K562 (cell line): ENCODE measurements at regions not wholly inside any gene's neighbourhood (a gene's known extent, or its start where the extent isn't known, plus 50 kb on each side); places are given as distances from the start of the nearest gene placed in this dataset.

Source experiments
- ATAC-seq: fragments of 200-7000 bp; cut with Tn5 transposase; 3 replicates; pipeline ENCODE4 v1.9.1; 2020; ENCODE audit warnings: moderate library complexity
- BruUV-seq: library from RNA; stranded (reverse); fragments of 400-500 nt; replicated peaks from 2 replicates; lab custom pipeline; 2021; lab: Mats Ljungman, UMichigan
- CTCF ChIA-PET: fragments of 300-600 bp; formaldehyde crosslinking; extraction: SDS; loops from one replicate; lab custom pipeline; 2021; ENCODE audit warnings: low intra/inter-chr PET ratio; lab: Yijun Ruan, JAX
- POLR2A ChIA-PET: fragments of 300-600, 350-650 bp; sonication (Branson Sonifier 250); formaldehyde crosslinking; extraction: SDS; loops from one replicate; lab custom pipeline; 2021; ENCODE audit warnings: antibody characterized with exemption, inconsistent platforms; lab: Yijun Ruan, JAX
- DNase-seq, 4 experiments: peaks; one replicate each; pipeline versions ENCODE4 v3.0.0 to v3.0.0-alpha.2; 2011 to 2018; ENCODE audit warnings: low spot score in 3 of 4, mixed read lengths in 3 of 4; ENCODE audit errors: extremely low read depth in 1 of 4
- FAIRE-seq: peaks from 2 replicates; lab custom pipeline; 2011; peaks lifted over from hg19 to GRCh38; lab: Jason Lieb, UNC
- H2AFZ ChIP-seq: 2 replicates; pipeline ENCODE4 v1.6.0; 2011; ENCODE audit warnings: low read depth, low read length, control low read depth, inconsistent platforms
- H3K27ac ChIP-seq: fragments of 200-600 bp; 3 replicates; pipeline ENCODE4 v1.8.0; 2011; ENCODE audit warnings: low read depth, mild to moderate bottlenecking, control low read depth, inconsistent platforms, low read length, moderate library complexity, mixed read lengths; ENCODE audit errors: extremely low read depth
- H3K27me3 ChIP-seq, 2 experiments: fragments of 300-600 bp in 1 of 2; 2 replicates in 1 of 2; 3 replicates in 1 of 2; pipeline versions ENCODE4 v1.6.0 to v1.8.0; 2011; ENCODE audit warnings: inconsistent platforms in 2 of 2, low read length in 2 of 2, mild to moderate bottlenecking in 1 of 2, mixed read lengths in 1 of 2, moderate library complexity in 1 of 2; ENCODE audit not compliant: control insufficient read depth in 2 of 2, insufficient read depth in 2 of 2
- H3K36me3 ChIP-seq: fragments of 300-600 bp; 3 replicates; pipeline ENCODE4 v1.8.0; 2011; ENCODE audit warnings: mild to moderate bottlenecking, low read length, inconsistent platforms; ENCODE audit not compliant: control insufficient read depth, insufficient read depth
- H3K4me1 ChIP-seq, 2 experiments: fragments of 200-600 bp in 1 of 2; replicated peaks in 1 of 2; 2 replicates in 1 of 2; 3 replicates in 1 of 2; pipeline versions ENCODE4 v1.5.1 to v1.8.0; 2011; ENCODE audit warnings: inconsistent platforms in 2 of 2, low read length in 2 of 2, mild to moderate bottlenecking in 1 of 2, mixed read lengths in 1 of 2, moderate library complexity in 1 of 2; ENCODE audit not compliant: control insufficient read depth in 2 of 2, insufficient read depth in 2 of 2
- H3K4me2 ChIP-seq: 2 replicates; pipeline ENCODE4 v1.6.1; 2011; ENCODE audit warnings: low read length, control low read depth, inconsistent platforms, mixed read lengths; ENCODE audit not compliant: insufficient read depth
- H3K4me3 ChIP-seq: fragments of 200-600 bp; sonication (generic), shearing (Covaris generic); 2 replicates; pipeline ENCODE4 v1.5.1; 2016; ENCODE audit warnings: control low read depth, inconsistent platforms
- H3K79me2 ChIP-seq: fragments of 200-600 bp; 3 replicates; pipeline ENCODE4 v1.8.0; 2011; ENCODE audit warnings: low read length, inconsistent platforms; ENCODE audit not compliant: control insufficient read depth, insufficient read depth
- H3K9ac ChIP-seq, 2 experiments: 2 replicates each; pipeline versions ENCODE4 v1.6.0 to v1.6.1; 2011; ENCODE audit warnings: low read depth in 2 of 2, low read length in 2 of 2, control low read depth in 1 of 2, inconsistent platforms in 1 of 2, mild to moderate bottlenecking in 1 of 2, mixed read lengths in 1 of 2; ENCODE audit not compliant: insufficient read depth in 1 of 2
- H3K9me1 ChIP-seq: one replicate; pipeline ENCODE4 v1.6.0; 2011; ENCODE audit warnings: inconsistent platforms, mild to moderate bottlenecking, low read length, moderate library complexity; ENCODE audit not compliant: control insufficient read depth, insufficient read depth
- H3K9me3 ChIP-seq: replicated peaks from 2 replicates; pipeline ENCODE4 v1.5.1; 2011; ENCODE audit warnings: low read depth, low read length, inconsistent platforms; ENCODE audit not compliant: control insufficient read depth, insufficient read depth
- H4K20me1 ChIP-seq: replicated peaks from 2 replicates; pipeline ENCODE4 v1.6.1; 2011; ENCODE audit warnings: low read length, inconsistent platforms, mixed read lengths; ENCODE audit not compliant: control insufficient read depth, insufficient read depth
- CREBBP ChIP-seq: IDR thresholded peaks from one replicate; pipeline ENCODE4 v1.6.1; 2012; ENCODE audit warnings: low read depth, mild to moderate bottlenecking, control low read depth, inconsistent platforms, low read length
- KAT7 ChIP-seq: sonication (generic); formaldehyde crosslinking; IDR thresholded peaks from 2 replicates; pipeline ENCODE4 v1.8.0; 2022; ENCODE audit warnings: missing genetic modification reagents, mild to moderate bottlenecking, borderline replicate concordance
- NFYB ChIP-seq: IDR thresholded peaks from 2 replicates; pipeline ENCODE4 v1.6.1; 2011; ENCODE audit warnings: mild to moderate bottlenecking, moderate library complexity; ENCODE audit not compliant: insufficient read length; ENCODE audit errors: extremely low read depth
- PHF21A ChIP-seq: fragments of 450-650 bp; IDR thresholded peaks from 2 replicates; pipeline ENCODE4 v1.6.1; 2017; ENCODE audit warnings: low read depth, borderline replicate concordance
- POLR2AphosphoS5 ChIP-seq: IDR thresholded peaks from 2 replicates; pipeline ENCODE4 v1.6.1; 2011; ENCODE audit warnings: mild to moderate bottlenecking, low read depth, low read length, moderate library complexity; ENCODE audit not compliant: control insufficient read depth, insufficient read depth
- RAD51 ChIP-seq: fragments of 450-650 bp; IDR thresholded peaks from 2 replicates; pipeline ENCODE4 v1.7.1; 2016; ENCODE audit warnings: low read depth, mild to moderate bottlenecking, borderline replicate concordance
- RFX1 ChIP-seq: fragments of 450-650 bp; IDR thresholded peaks from 2 replicates; pipeline ENCODE4 v1.6.1; 2016; ENCODE audit warnings: mild to moderate bottlenecking, moderate library complexity
- SMARCA4 ChIP-seq: fragments of 450-650 bp; IDR thresholded peaks from 2 replicates; pipeline ENCODE4 v1.6.1; 2016
- USF2 ChIP-seq: sonication (generic); formaldehyde crosslinking; IDR thresholded peaks from 2 replicates; pipeline ENCODE4 v1.5.0; 2020; ENCODE audit warnings: missing genetic modification reagents
- ZNF583 ChIP-seq: fragments of 250-450 bp; sonication (Bioruptor Pico); IDR thresholded peaks from 2 replicates; pipeline ENCODE4 v1.4.0; 2020
- WGBS: fragments of 100-300 bp; shearing (Covaris generic); methylation state at CpG from one replicate; pipeline ENCODE4 v1.1.6; 2016; ENCODE audit warnings: low coverage, mixed read lengths; ENCODE audit not compliant: insufficient coverage; ENCODE audit errors: missing lambda C conversion rate; 5-methylcytosine and 5-hydroxymethylcytosine counted together
- in situ Hi-C: fragments of 300-500 bp; cut with MboI; formaldehyde crosslinking; loops from 4 replicates; pipeline ENCODE4 v1.15.0; 2018; ENCODE audit warnings: inconsistent platforms, mixed read lengths
- intact Hi-C: fragments of 100-400 bp; cut with micrococcal nuclease; formaldehyde crosslinking; loops from 2 replicates; pipeline ENCODE4 v1.14.2; 2022
- TF ChIP-seq, protein P1 (sequence below): sonication (generic); formaldehyde crosslinking; IDR thresholded peaks from 2 replicates; pipeline ENCODE4 v1.9.0; 2022; ENCODE audit warnings: mild to moderate bottlenecking, missing genetic modification reagents
- TF ChIP-seq, protein P2 (sequence below): IDR thresholded peaks from 2 replicates; pipeline ENCODE4 v1.6.1; 2014; ENCODE audit warnings: antibody characterized with exemption

DNA sequence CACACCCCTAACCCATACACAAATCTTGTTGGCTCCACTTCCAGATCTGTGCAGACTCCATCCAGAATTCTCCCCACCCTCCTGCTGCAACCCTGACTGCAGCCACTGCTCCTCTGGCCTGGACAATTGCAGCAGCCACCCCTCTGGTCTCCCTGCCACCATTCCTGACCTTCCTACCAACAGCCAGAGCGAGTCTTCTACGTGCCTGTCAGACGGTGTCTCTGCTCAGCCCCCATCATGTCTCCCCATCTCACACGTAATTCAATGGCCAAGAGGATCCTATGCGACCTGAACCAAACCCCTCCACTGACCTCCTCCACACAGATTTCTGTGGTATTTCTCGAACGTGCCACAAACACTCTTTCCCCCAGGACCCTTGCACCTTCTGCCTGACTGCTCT is 103.3 kb downstream of the TPRA1 start:
- no TSS peak for BruUV-seq
- Histone ChIP-seq H3K4me1 (no peaks in the 10 kb centered on the region), H3K27me3 (peaks cover 0 to 25% of the 10 kb centered on the region in 2 experiments; a peak in 2 of 5 replicates), H4K20me1 (no peaks in the 10 kb centered on the region), H3K4me2 (no peak overlapping the region), H3K9ac (no peak overlapping the region), H3K9me3 (no peaks in the 10 kb centered on the region), H2AFZ (no peak overlapping the region), H3K79me2 (no peaks in the 10 kb centered on the region), H3K36me3 (no peaks in the 10 kb centered on the region), H3K9me1 (no peaks in the 10 kb centered on the region), H3K27ac (no peak overlapping the region), H3K4me3 (no peak overlapping the region)
- ChIA-PET CTCF (no interaction called here), POLR2A (interaction anchor here (0.6 kb wide), 1 partner anchor 8 kb away, joined by 3 read pairs; no protein-coding TSS in a partner anchor)
- no peak for ATAC-seq
- 0% methylated on average over 7 of the region's 7 CpGs for WGBS
- in situ Hi-C loops, result no loop called here
- intact Hi-C loops, result no loop called here
- DNase-seq, result no peak
- no peak for FAIRE-seq
- TF ChIP-seq RFX1, result no peak
- TF ChIP-seq SMARCA4, result no peak
- no peak for TF ChIP-seq CREBBP
- TF ChIP-seq PHF21A, result no peak
- TF ChIP-seq POLR2AphosphoS5, result no peak
- TF ChIP-seq ZNF583 (CRISPR knock-in tag), result no peak
- no peak for TF ChIP-seq KAT7

- H3K4me1 ChIP-seq, result no peaks in the 10 kb centered on the region
- in situ Hi-C loops, result no loop called here
- H3K9ac ChIP-seq, result no peak overlapping the region
- no peak overlapping the region for H3K4me2 ChIP-seq
- TF ChIP-seq, protein P1, sequence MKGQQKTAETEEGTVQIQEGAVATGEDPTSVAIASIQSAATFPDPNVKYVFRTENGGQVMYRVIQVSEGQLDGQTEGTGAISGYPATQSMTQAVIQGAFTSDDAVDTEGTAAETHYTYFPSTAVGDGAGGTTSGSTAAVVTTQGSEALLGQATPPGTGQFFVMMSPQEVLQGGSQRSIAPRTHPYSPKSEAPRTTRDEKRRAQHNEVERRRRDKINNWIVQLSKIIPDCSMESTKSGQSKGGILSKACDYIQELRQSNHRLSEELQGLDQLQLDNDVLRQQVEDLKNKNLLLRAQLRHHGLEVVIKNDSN, result peak; percentile 69
- TF ChIP-seq, protein P2, sequence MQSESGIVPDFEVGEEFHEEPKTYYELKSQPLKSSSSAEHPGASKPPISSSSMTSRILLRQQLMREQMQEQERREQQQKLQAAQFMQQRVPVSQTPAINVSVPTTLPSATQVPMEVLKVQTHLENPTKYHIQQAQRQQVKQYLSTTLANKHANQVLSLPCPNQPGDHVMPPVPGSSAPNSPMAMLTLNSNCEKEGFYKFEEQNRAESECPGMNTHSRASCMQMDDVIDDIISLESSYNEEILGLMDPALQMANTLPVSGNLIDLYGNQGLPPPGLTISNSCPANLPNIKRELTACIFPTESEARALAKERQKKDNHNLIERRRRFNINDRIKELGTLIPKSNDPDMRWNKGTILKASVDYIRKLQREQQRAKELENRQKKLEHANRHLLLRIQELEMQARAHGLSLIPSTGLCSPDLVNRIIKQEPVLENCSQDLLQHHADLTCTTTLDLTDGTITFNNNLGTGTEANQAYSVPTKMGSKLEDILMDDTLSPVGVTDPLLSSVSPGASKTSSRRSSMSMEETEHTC, result no peak
- TF ChIP-seq USF2, result peak; percentile 81
- peak; percentile 66 for TF ChIP-seq NFYB
- peak; percentile 63; the same call in 1 of the 2 replicates for TF ChIP-seq RAD51
- POLR2A ChIA-PET, result no interaction called here
- ATAC-seq (no peak), DNase-seq (peak in 3 of 4 experiments; percentile 16 to 37 (median 34)), FAIRE-seq (no peak)
- 2% methylated on average over 8 of the region's 10 CpGs for WGBS
- no peaks in the 10 kb centered on the region for H3K79me2 ChIP-seq
- no peaks in the 10 kb centered on the region for H3K36me3 ChIP-seq
- no peaks in the 10 kb centered on the region for H3K9me3 ChIP-seq
- H3K9me1 ChIP-seq, result no peaks in the 10 kb centered on the region
- H3K27ac ChIP-seq, result no peak overlapping the region
- intact Hi-C loops, result no loop called here
- CTCF ChIA-PET, result no interaction called here
- no peak overlapping the region for H3K4me3 ChIP-seq
- no TSS peak for BruUV-seq
- no peak overlapping the region for H2AFZ ChIP-seq
- no peaks in the 10 kb centered on the region for H4K20me1 ChIP-seq
- H3K27me3 ChIP-seq, result peaks cover 0 to 26% of the 10 kb centered on the region in 2 experiments; a peak in 2 of 5 replicates
Observed at GRCh38 chr3:127486321-127486944, 104.1 kb downstream of the TPRA1 start.
